Mammary epithelial cell (primary cell): ENCODE measurements at regions not wholly inside any gene's neighbourhood (a gene's known extent, or its start where the extent isn't known, plus 50 kb on each side); places are given as distances from the start of the nearest gene placed in this dataset.

Source experiments
- CTCF ChIP-seq, 2 donors: IDR thresholded peaks in 1 of 2; conservative IDR thresholded peaks in 1 of 2; 2 replicates each; pipeline ENCODE4 v1.5.1; 2011 to 2012; ENCODE audit warnings: inconsistent platforms in 2 of 2, low read length in 2 of 2, mild to moderate bottlenecking in 2 of 2, control low read depth in 1 of 2, low read depth in 1 of 2; ENCODE audit not compliant: insufficient read depth in 1 of 2; ENCODE audit errors: extremely low read depth in 1 of 2
- EZH2 ChIP-seq: IDR thresholded peaks from 2 replicates; pipeline ENCODE4 v1.6.1; 2012; ENCODE audit warnings: low read length, inconsistent platforms, borderline replicate concordance

DNA sequence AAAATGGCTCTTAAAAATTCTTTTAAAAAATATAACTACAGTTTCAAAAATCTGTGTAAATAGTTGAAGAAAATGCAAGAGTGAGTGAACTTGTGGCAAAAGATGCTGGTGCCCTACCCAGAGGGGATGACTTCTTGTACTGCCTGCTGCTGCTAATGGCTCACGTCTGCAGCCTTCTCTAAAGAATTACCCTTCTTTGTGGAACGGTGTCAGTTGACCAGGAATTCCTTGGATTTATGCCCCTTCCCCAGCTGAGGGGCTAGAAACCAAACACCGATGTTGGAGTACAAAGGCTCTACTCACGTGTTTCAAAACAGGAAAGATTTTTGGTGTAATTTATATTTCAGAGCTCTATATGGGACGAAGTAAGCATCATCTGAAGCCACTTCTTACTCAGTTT lies 1582.8 kb downstream of the OLFM4 start:
- TF ChIP-seq CTCF (conservative IDR thresholded peaks at IDR 0.05 in 1 of 2, IDR thresholded peaks at IDR 0.05 in 1 of 2; ENCODE audit: extremely low read depth in 1 of 2, insufficient read depth in 1 of 2, low read depth in 1 of 2, low read length in 2 of 2) (no peak), EZH2 (no peak)
